GM12874 (cell line): ENCODE measurements at regions not wholly inside any gene's neighbourhood (a gene's known extent, or its start where the extent isn't known, plus 50 kb on each side); places are given as distances from the start of the nearest gene placed in this dataset.

Source experiments
- TF ChIP-seq, protein P1 (sequence below): IDR thresholded peaks from 2 replicates; pipeline ENCODE4 v1.5.1; 2011; ENCODE audit warnings: low read depth, mild to moderate bottlenecking, control low read depth, low read length, moderate library complexity; ENCODE audit not compliant: insufficient read depth

DNA sequence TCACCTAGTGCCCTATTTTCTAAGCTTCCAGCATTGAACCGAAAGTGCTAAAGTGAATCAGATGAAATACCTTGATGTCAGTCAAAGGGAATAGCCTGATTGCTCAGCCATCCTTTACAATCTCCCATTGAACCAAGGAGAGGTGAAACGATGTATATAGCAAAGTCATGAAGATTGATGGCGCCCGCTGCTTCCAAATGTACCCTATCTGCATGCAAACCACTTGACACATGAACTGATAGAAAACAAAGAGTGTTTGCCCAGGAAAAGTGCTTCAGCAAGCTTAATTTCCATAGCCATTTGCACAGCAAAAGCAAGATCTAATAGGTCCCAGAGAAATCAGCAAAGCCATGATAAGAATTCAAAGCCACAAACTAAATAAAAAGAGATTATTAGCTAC lies 624.9 kb upstream of the PCDH9 start:
- TF ChIP-seq, protein P1, sequence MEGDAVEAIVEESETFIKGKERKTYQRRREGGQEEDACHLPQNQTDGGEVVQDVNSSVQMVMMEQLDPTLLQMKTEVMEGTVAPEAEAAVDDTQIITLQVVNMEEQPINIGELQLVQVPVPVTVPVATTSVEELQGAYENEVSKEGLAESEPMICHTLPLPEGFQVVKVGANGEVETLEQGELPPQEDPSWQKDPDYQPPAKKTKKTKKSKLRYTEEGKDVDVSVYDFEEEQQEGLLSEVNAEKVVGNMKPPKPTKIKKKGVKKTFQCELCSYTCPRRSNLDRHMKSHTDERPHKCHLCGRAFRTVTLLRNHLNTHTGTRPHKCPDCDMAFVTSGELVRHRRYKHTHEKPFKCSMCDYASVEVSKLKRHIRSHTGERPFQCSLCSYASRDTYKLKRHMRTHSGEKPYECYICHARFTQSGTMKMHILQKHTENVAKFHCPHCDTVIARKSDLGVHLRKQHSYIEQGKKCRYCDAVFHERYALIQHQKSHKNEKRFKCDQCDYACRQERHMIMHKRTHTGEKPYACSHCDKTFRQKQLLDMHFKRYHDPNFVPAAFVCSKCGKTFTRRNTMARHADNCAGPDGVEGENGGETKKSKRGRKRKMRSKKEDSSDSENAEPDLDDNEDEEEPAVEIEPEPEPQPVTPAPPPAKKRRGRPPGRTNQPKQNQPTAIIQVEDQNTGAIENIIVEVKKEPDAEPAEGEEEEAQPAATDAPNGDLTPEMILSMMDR: no peak

GRCh38 chr13:67844574-67844973 lies 614.4 kb upstream of the PCDH9 start:
- TF ChIP-seq, protein P1: no peak

GRCh38 chr13:67841071-67841470 lies 610.9 kb upstream of the PCDH9 start:
- TF ChIP-seq, protein P1: no peak

GRCh38 chr13:67833564-67833963 lies 603.4 kb upstream of the PCDH9 start:
- TF ChIP-seq, protein P1: no peak

- TF ChIP-seq, protein P1: no peak
Measured at GRCh38 chr13:67829641-67830040, 599.5 kb upstream of the PCDH9 start.

DNA sequence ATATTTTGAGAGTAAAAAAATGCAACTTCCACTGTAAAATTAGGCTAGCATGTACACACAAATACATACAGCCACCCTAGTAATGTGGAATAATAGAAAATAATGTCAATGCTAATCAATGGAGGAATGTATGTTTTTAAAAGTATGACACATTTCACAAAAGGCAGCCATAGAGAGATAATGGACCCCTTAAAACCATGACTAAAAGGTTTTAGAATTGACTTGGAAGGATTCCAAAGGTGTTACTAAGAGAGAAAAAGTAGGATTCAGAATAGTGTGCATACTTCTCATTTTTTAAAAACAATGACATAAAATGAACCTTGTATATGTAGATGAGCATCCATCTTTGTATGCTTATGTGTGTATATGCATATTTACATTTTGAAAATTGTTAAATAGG lies 597.9 kb upstream of the PCDH9 start:
- TF ChIP-seq, protein P1: no peak

DNA sequence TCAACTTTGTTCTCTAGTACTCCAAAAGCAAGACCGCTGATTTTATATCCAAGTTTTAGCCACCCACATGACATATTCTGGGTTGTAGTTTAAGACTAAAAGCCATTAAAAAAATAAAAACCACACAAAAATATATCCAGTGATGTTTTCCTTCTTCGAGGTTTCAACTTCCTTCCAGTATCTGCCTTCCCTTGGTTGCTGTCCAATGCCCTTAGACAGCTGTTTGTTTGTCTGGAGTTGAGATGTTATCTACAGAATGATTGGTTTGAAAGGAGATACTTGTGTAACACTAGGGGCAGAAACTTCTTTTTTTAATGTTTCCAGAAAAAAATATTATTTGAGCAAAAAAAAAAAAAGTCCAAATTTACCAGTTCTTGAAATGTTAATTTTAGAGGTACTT lies 591.5 kb upstream of the PCDH9 start:
- TF ChIP-seq, protein P1: no peak

GRCh38 chr13:67806796-67807195 lies 576.7 kb upstream of the PCDH9 start:
- TF ChIP-seq, protein P1: no peak
